Left colon (tissue), 2 donors: ENCODE measurements at regions not wholly inside any gene's neighbourhood (a gene's known extent, or its start where the extent isn't known, plus 50 kb on each side); places are given as distances from the start of the nearest gene placed in this dataset.
"Not testable (repeated sequence)": the region's sequence is repeated elsewhere in the genome, so short reads cannot be mapped to it uniquely, and the experiment has no call there.

Source experiments
- ATAC-seq: fragments of 200-7000 bp; cut with Tn5 transposase; one replicate; pipeline ENCODE4 v1.9.1; 2020; ENCODE audit warnings: mild to moderate bottlenecking, moderate library complexity
- DNase-seq, 2 donors: peaks; one replicate each; pipeline ENCODE4 v3.0.0-alpha.2; 2020
- intact Hi-C, 2 donors: fragments of 100-400 bp; cut with DNase I in 1 of 2; cut with micrococcal nuclease in 1 of 2; formaldehyde crosslinking; loops; one replicate each; pipeline versions ENCODE4 v1.11.2 to v1.14.0; 2022; cut with DNase I, micrococcal nuclease
- donor health status: DM: no; HTN: no; CAD: no.
- donor health status: DM: yes; HTN: yes; CAD: no.

GRCh38 chr5:158494541-158494940 is 605.2 kb downstream of the EBF1 start:
- intact Hi-C loops: no loop called here
- DNase-seq (no peak), ATAC-seq (no peak)

- ATAC-seq, intact Hi-C loops, DNase-seq: not testable (repeated sequence)
Observed at GRCh38 chr5:158494044-158494443, 605.7 kb downstream of the EBF1 start.

GRCh38 chr5:158492841-158493242 is 606.9 kb downstream of the EBF1 start:
- intact Hi-C loops: no loop called here
- ATAC-seq (no peak), DNase-seq (no peak)

GRCh38 chr5:158492136-158492535 is 607.6 kb downstream of the EBF1 start:
- intact Hi-C loops: no loop called here
- DNase-seq (no peak), ATAC-seq (no peak)

- DNase-seq (no peak), ATAC-seq (no peak)
- intact Hi-C loops: no loop called here
Observed at GRCh38 chr5:158487664-158488063, 612.1 kb downstream of the EBF1 start.

GRCh38 chr5:158487156-158487555 is 612.6 kb downstream of the EBF1 start:
- intact Hi-C loops: no loop called here
- ATAC-seq: no peak

GRCh38 chr5:158486566-158486965 is 613.1 kb downstream of the EBF1 start:
- intact Hi-C loops: no loop called here
- DNase-seq: no peak
- ATAC-seq: no peak

More at GRCh38 chr5:158487156-158487555, 612.6 kb downstream of the EBF1 start:
- no peak for DNase-seq

- intact Hi-C loops: no loop called here
- ATAC-seq (no peak), DNase-seq (no peak)
Observed at GRCh38 chr5:158485604-158486081, 614.1 kb downstream of the EBF1 start.

- no peak for ATAC-seq
- no peak for DNase-seq
- intact Hi-C loops: no loop called here
Observed at GRCh38 chr5:158485047-158485446, 614.7 kb downstream of the EBF1 start.

GRCh38 chr5:158484150-158484549 is 615.6 kb downstream of the EBF1 start:
- intact Hi-C loops: no loop called here
- ATAC-seq (no peak), DNase-seq (no peak)

GRCh38 chr5:158483281-158483860 is 616.3 kb downstream of the EBF1 start:
- no peak for ATAC-seq
- intact Hi-C loops: no loop called here
- DNase-seq: no peak

- intact Hi-C loops: no loop called here
- ATAC-seq (no peak), DNase-seq (no peak)
Observed at GRCh38 chr5:158482125-158482524, 617.6 kb downstream of the EBF1 start.

GRCh38 chr5:158478139-158478538 is 619.2 kb upstream of the CLINT1 start:
- intact Hi-C loops: no loop called here
- no peak for ATAC-seq
- no peak for DNase-seq

- DNase-seq: no peak
- intact Hi-C loops: no loop called here
- no peak for ATAC-seq
Observed at GRCh38 chr5:158477214-158477613, 618.3 kb upstream of the CLINT1 start.

- intact Hi-C loops: no loop called here
Observed at GRCh38 chr5:158473016-158473635, 614.2 kb upstream of the CLINT1 start.

GRCh38 chr5:158471535-158471924 is 612.6 kb upstream of the CLINT1 start:
- intact Hi-C loops: no loop called here
- no peak for ATAC-seq
- no peak for DNase-seq

More at GRCh38 chr5:158473016-158473635, 614.2 kb upstream of the CLINT1 start:
- ATAC-seq: no peak
- DNase-seq: no peak

- intact Hi-C loops: no loop called here
- ATAC-seq (no peak), DNase-seq (no peak)
Observed at GRCh38 chr5:158470764-158471534, 612.0 kb upstream of the CLINT1 start.

- intact Hi-C loops: no loop called here
- no peak for DNase-seq
- ATAC-seq: no peak
Observed at GRCh38 chr5:158468444-158468843, 609.5 kb upstream of the CLINT1 start.

- no peak for ATAC-seq
Observed at GRCh38 chr5:158466191-158466590, 607.2 kb upstream of the CLINT1 start.

More at GRCh38 chr5:158466191-158466590, 607.2 kb upstream of the CLINT1 start:
- intact Hi-C loops: no loop called here
- no peak for DNase-seq
